Tibial nerve (tissue), 4 donors: ENCODE measurements at regions not wholly inside any gene's neighbourhood (a gene's known extent, or its start where the extent isn't known, plus 50 kb on each side); places are given as distances from the start of the nearest gene placed in this dataset.

Source experiments
- DNase-seq, 2 donors: peaks; one replicate each; pipeline ENCODE4 v3.0.0-alpha.2; 2019; ENCODE audit warnings: low spot score in 2 of 2
- H3K27ac ChIP-seq, 4 donors: fragments of 200-600 bp; sonication (generic) in 3 of 4; one replicate each; pipeline ENCODE4 v1.5.1; 2017 to 2019; ENCODE audit warnings: mild to moderate bottlenecking in 1 of 4
- H3K27me3 ChIP-seq, 2 donors: fragments of 200-600 bp; sonication (generic) in 1 of 2; one replicate each; pipeline versions ENCODE4 v1.5.1 to v1.6.0; 2017 to 2019
- H3K36me3 ChIP-seq, 3 donors: fragments of 200-600 bp; sonication (generic); one replicate each; pipeline ENCODE4 v1.5.1; 2018 to 2019
- H3K4me1 ChIP-seq, 4 donors: fragments of 200-600 bp; sonication (generic) in 3 of 4; one replicate each; pipeline ENCODE4 v1.5.1; 2017 to 2019
- H3K4me3 ChIP-seq, 4 donors: fragments of 200-600 bp; sonication (generic) in 3 of 4; one replicate each; pipeline ENCODE4 v1.5.1; 2017 to 2019; ENCODE audit warnings: mild to moderate bottlenecking in 1 of 4, moderate library complexity in 1 of 4
- H3K9me3 ChIP-seq, 4 donors: fragments of 200-600 bp; sonication (generic) in 3 of 4; one replicate each; pipeline ENCODE4 v1.5.1; 2017 to 2019
- CTCF ChIP-seq, 5 experiments: fragments of 200-600 bp in 3 of 5; fragments of 450-650 bp in 2 of 5; sonication (generic) in 3 of 5; IDR thresholded peaks; one replicate each; pipeline ENCODE4 v1.5.1; 2016 to 2019; ENCODE audit warnings: antibody characterized with exemption in 5 of 5, mild to moderate bottlenecking in 3 of 5, moderate library complexity in 2 of 5
- EP300 ChIP-seq, 2 donors: sonication (generic); formaldehyde crosslinking; IDR thresholded peaks; one replicate each; pipeline ENCODE4 v1.6.1; 2017; ENCODE audit warnings: antibody characterized with exemption in 2 of 2, mild to moderate bottlenecking in 1 of 2
- POLR2A ChIP-seq, 2 donors: fragments of 450-650 bp; IDR thresholded peaks; one replicate each; pipeline ENCODE4 v1.6.1; 2017; ENCODE audit warnings: antibody characterized with exemption in 2 of 2, mild to moderate bottlenecking in 2 of 2, moderate library complexity in 2 of 2
- WGBS, 2 donors: methylation state at CpG; one replicate each; pipeline ENCODE4 v1.1.5; 2018; 5-methylcytosine and 5-hydroxymethylcytosine counted together

- Histone ChIP-seq H3K9me3 (no peaks in the 10 kb centered on the region), H3K4me3 (no peak overlapping the region), H3K27ac (no peak overlapping the region), H3K4me1 (no peaks in the 10 kb centered on the region), H3K27me3 (peaks cover 0 to 8% of the 10 kb centered on the region in 2 donors), H3K36me3 (no peaks in the 10 kb centered on the region)
- 77 to 82% methylated on average over 9 of the region's 9 CpGs for WGBS, 2 donors
- no peak for TF ChIP-seq POLR2A (IDR thresholded peaks at IDR 0.05)
- DNase-seq = no peak
These were observed 53.3 kb upstream of the SLC6A11 start for GRCh38 chr3:10762611-10763247.

- 84 to 85% methylated on average over 9 of the region's 9 CpGs for WGBS, 2 donors
These were observed 52.8 kb upstream of the SLC6A11 start for GRCh38 chr3:10763248-10763620.

GRCh38 chr3:10763817-10764258 lies 52.2 kb upstream of the SLC6A11 start:
- Histone ChIP-seq H3K4me1 (no peaks in the 10 kb centered on the region), H3K27ac (no peak overlapping the region), H3K27me3 (peaks cover 0 to 8% of the 10 kb centered on the region in 2 donors), H3K36me3 (no peaks in the 10 kb centered on the region), H3K4me3 (no peak overlapping the region), H3K9me3 (no peaks in the 10 kb centered on the region)
- TF ChIP-seq CTCF (IDR thresholded peaks at IDR 0.05) = no peak
- no peak for TF ChIP-seq EP300 (IDR thresholded peaks at IDR 0.05)
- DNase-seq = no peak
- WGBS, 2 donors = 76 to 77% methylated on average over 7 to 10 of the region's 10 CpGs

More at GRCh38 chr3:10763248-10763620, 52.8 kb upstream of the SLC6A11 start:
- no peak for DNase-seq
- Histone ChIP-seq H3K4me1 (no peaks in the 10 kb centered on the region), H3K27me3 (peaks cover 0 to 8% of the 10 kb centered on the region in 2 donors), H3K4me3 (no peak overlapping the region), H3K9me3 (no peaks in the 10 kb centered on the region), H3K27ac (no peak overlapping the region), H3K36me3 (no peaks in the 10 kb centered on the region)
- TF ChIP-seq POLR2A (IDR thresholded peaks at IDR 0.05) = no peak

- Histone ChIP-seq H3K36me3 (no peaks in the 10 kb centered on the region), H3K4me1 (no peaks in the 10 kb centered on the region), H3K4me3 (no peak overlapping the region), H3K27me3 (peaks cover 0 to 8% of the 10 kb centered on the region in 2 donors), H3K27ac (no peak overlapping the region), H3K9me3 (no peaks in the 10 kb centered on the region)
- TF ChIP-seq EP300 (IDR thresholded peaks at IDR 0.05) = no peak
- no peak for TF ChIP-seq POLR2A (IDR thresholded peaks at IDR 0.05)
- no peak for TF ChIP-seq CTCF (IDR thresholded peaks at IDR 0.05)
- 16 to 42% methylated on average over 16 to 30 of the region's 32 CpGs for WGBS, 2 donors
- no peak for DNase-seq
These were observed 51.6 kb upstream of the SLC6A11 start for GRCh38 chr3:10764259-10765051.

GRCh38 chr3:10766049-10766705 lies 49.9 kb upstream of the SLC6A11 start:
- no peak for DNase-seq
- Histone ChIP-seq H3K27ac (no peak overlapping the region), H3K4me3 (no peak overlapping the region), H3K4me1 (no peaks in the 10 kb centered on the region), H3K27me3 (peaks cover 0 to 8% of the 10 kb centered on the region in 2 donors), H3K36me3 (no peaks in the 10 kb centered on the region), H3K9me3 (no peaks in the 10 kb centered on the region)
- no peak for TF ChIP-seq POLR2A (IDR thresholded peaks at IDR 0.05)
- no peak for TF ChIP-seq CTCF (IDR thresholded peaks at IDR 0.05)
- WGBS, 2 donors = 60 to 61% methylated on average over 4 of the region's 4 CpGs
